ENCODE measurements at regions not wholly inside any gene's neighbourhood (a gene's known extent, or its start where the extent isn't known, plus 50 kb on each side); places are given as distances from the start of the nearest gene placed in this dataset.

DNA sequence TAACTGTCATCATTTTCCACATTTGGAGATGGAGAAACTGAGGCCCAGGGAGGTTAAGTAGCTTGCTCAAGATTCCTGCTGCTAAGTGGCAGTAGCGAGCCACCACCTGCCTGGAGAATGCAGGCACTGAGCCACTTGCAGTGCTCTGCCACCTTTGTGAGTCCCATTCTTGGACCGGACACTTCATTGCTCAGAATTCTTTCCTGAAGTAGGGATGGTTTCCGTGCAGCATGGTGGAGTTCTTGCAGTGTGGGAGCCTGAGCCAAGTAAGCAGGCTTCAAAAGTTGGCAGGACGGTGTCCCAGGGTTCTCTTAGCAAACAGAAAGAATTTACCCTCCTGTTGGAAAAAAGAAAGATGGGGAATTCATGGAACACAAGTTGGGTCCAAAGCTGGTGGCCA is 115.0 kb upstream of the MMADHC start:
- DNase-seq (ENCODE audit: low read depth, low spot score), result no peak
- TF ChIP-seq EZH2 (IDR thresholded peaks at IDR 0.05; ENCODE audit: low read length), result no peak
- TF ChIP-seq, protein P1, sequence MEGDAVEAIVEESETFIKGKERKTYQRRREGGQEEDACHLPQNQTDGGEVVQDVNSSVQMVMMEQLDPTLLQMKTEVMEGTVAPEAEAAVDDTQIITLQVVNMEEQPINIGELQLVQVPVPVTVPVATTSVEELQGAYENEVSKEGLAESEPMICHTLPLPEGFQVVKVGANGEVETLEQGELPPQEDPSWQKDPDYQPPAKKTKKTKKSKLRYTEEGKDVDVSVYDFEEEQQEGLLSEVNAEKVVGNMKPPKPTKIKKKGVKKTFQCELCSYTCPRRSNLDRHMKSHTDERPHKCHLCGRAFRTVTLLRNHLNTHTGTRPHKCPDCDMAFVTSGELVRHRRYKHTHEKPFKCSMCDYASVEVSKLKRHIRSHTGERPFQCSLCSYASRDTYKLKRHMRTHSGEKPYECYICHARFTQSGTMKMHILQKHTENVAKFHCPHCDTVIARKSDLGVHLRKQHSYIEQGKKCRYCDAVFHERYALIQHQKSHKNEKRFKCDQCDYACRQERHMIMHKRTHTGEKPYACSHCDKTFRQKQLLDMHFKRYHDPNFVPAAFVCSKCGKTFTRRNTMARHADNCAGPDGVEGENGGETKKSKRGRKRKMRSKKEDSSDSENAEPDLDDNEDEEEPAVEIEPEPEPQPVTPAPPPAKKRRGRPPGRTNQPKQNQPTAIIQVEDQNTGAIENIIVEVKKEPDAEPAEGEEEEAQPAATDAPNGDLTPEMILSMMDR (optimal IDR thresholded peaks at IDR 0.05 in 1 of 3, IDR thresholded peaks at IDR 0.05 in 1 of 3, conservative IDR thresholded peaks at IDR 0.05 in 1 of 3; ENCODE audit: extremely low read depth in 1 of 3, insufficient read depth in 2 of 3, low read length in 3 of 3), result no peak
- no peak for FAIRE-seq

DNA sequence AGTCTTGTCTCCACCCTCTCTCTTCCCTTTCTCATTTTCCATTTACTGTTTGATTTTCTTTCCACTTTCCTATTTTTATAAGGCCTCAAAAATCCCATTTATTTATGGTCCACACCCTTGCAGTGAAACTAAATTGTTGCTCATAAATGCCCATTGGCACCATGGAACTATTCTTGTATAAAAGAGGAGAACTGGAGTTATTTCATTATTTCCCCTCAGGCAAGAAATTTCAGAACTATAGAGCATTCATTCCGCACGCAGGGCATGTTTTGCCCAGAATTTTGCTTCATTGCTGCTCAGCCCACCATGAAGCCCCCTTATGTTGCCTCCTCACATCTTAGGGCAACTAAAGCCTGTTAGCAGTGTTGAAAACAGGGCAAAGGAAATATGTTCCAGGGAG is 113.7 kb upstream of the MMADHC start:
- no peak overlapping the region for H3K27ac ChIP-seq (ENCODE audit: control insufficient read depth, insufficient read depth, low read length)
- no peaks in the 10 kb centered on the region for H3K4me1 ChIP-seq (ENCODE audit: control insufficient read depth, extremely low read depth, insufficient read depth, low read length)
- FAIRE-seq, result no peak
- H3K27me3 ChIP-seq (ENCODE audit: control insufficient read depth, extremely low read depth, insufficient read depth, low read length), result no peaks in the 10 kb centered on the region
- H3K4me2 ChIP-seq (ENCODE audit: control insufficient read depth, extremely low read depth, insufficient read depth, low read depth, low read length), result no peak overlapping the region
- no peaks in the 10 kb centered on the region for H3K79me2 ChIP-seq (ENCODE audit: control insufficient read depth, insufficient read depth, low read length)
- no peak for DNase-seq (ENCODE audit: low read depth, low spot score)
- no peak for TF ChIP-seq EZH2 (IDR thresholded peaks at IDR 0.05; ENCODE audit: low read length)
- TF ChIP-seq, protein P1 (optimal IDR thresholded peaks at IDR 0.05 in 1 of 3, IDR thresholded peaks at IDR 0.05 in 1 of 3, conservative IDR thresholded peaks at IDR 0.05 in 1 of 3; ENCODE audit: extremely low read depth in 1 of 3, insufficient read depth in 2 of 3, low read length in 3 of 3), result no peak
- H3K9ac ChIP-seq (ENCODE audit: control insufficient read depth, extremely low read depth, insufficient read depth, low read length), result no peak overlapping the region
- no peaks in the 10 kb centered on the region for H3K9me3 ChIP-seq (ENCODE audit: control insufficient read depth, low read depth, low read length)
- H3K9me1 ChIP-seq (ENCODE audit: control insufficient read depth, extremely low read depth, insufficient read depth, low read length), result no peaks in the 10 kb centered on the region
- no peak overlapping the region for H3K4me3 ChIP-seq (ENCODE audit: control insufficient read depth in 2 of 3, extremely low read depth in 1 of 3, insufficient read depth in 2 of 3, low read depth in 1 of 3, low read length in 3 of 3)
- no peaks in the 10 kb centered on the region for H4K20me1 ChIP-seq (ENCODE audit: control insufficient read depth, extremely low read depth, insufficient read depth, low read length)
- dilution Hi-C loops (cut with MboI; ENCODE audit: extremely low pct_ligation_motif_present, low sequenced_read_pairs), result no loop called here
- no peak overlapping the region for H2AFZ ChIP-seq (ENCODE audit: control insufficient read depth, low read length)
- H3K36me3 ChIP-seq (ENCODE audit: control insufficient read depth in 2 of 2, extremely low read depth in 1 of 2, insufficient read depth in 2 of 2, low read length in 2 of 2), result no peaks in the 10 kb centered on the region

More for the DNA sequence above, 115.0 kb upstream of the MMADHC start:
- H3K9me1 ChIP-seq (ENCODE audit: control insufficient read depth, extremely low read depth, insufficient read depth, low read length), result no peaks in the 10 kb centered on the region
- H3K4me3 ChIP-seq (ENCODE audit: control insufficient read depth in 2 of 3, extremely low read depth in 1 of 3, insufficient read depth in 2 of 3, low read depth in 1 of 3, low read length in 3 of 3), result no peak overlapping the region
- no peaks in the 10 kb centered on the region for H4K20me1 ChIP-seq (ENCODE audit: control insufficient read depth, extremely low read depth, insufficient read depth, low read length)
- no peak overlapping the region for H3K27ac ChIP-seq (ENCODE audit: control insufficient read depth, insufficient read depth, low read length)
- dilution Hi-C loops (cut with MboI; ENCODE audit: extremely low pct_ligation_motif_present, low sequenced_read_pairs), result no loop called here
- H3K27me3 ChIP-seq (ENCODE audit: control insufficient read depth, extremely low read depth, insufficient read depth, low read length), result no peaks in the 10 kb centered on the region
- H3K4me2 ChIP-seq (ENCODE audit: control insufficient read depth, extremely low read depth, insufficient read depth, low read depth, low read length), result no peak overlapping the region
- H3K4me1 ChIP-seq (ENCODE audit: control insufficient read depth, extremely low read depth, insufficient read depth, low read length), result no peaks in the 10 kb centered on the region
- H3K9ac ChIP-seq (ENCODE audit: control insufficient read depth, extremely low read depth, insufficient read depth, low read length), result no peak overlapping the region
- no peaks in the 10 kb centered on the region for H3K9me3 ChIP-seq (ENCODE audit: control insufficient read depth, low read depth, low read length)
- H2AFZ ChIP-seq (ENCODE audit: control insufficient read depth, low read length), result no peak overlapping the region
- no peaks in the 10 kb centered on the region for H3K36me3 ChIP-seq (ENCODE audit: control insufficient read depth in 2 of 2, extremely low read depth in 1 of 2, insufficient read depth in 2 of 2, low read length in 2 of 2)
- H3K79me2 ChIP-seq (ENCODE audit: control insufficient read depth, insufficient read depth, low read length), result no peaks in the 10 kb centered on the region

Measured in keratinocyte (primary cell).